Ovary (tissue), 3 donors: ENCODE measurements at regions not wholly inside any gene's neighbourhood (a gene's known extent, or its start where the extent isn't known, plus 50 kb on each side); places are given as distances from the start of the nearest gene placed in this dataset.

Experiments
- CTCF ChIP-seq, 3 donors: fragments of 450-650 bp in 2 of 3; fragments of 200-600 bp in 1 of 3; IDR thresholded peaks; one replicate each; pipeline versions ENCODE4 v1.5.1 to v1.8.0; 2016 to 2022; ENCODE audit warnings: antibody characterized with exemption in 3 of 3, mild to moderate bottlenecking in 1 of 3
- POLR2A ChIP-seq: fragments of 450-650 bp; IDR thresholded peaks from one replicate; pipeline ENCODE4 v1.6.1; 2017; ENCODE audit warnings: antibody characterized with exemption, mild to moderate bottlenecking, moderate library complexity
- donor health status: DM: no; HTN: no; CAD: no.

- no peak for TF ChIP-seq POLR2A
- TF ChIP-seq CTCF (IDR thresholded peaks at IDR 0.05), result no peak
Observed at GRCh38 chr12:125194987-125195386, 129.8 kb downstream of the AACS start.
